AG10803 (cell line): ENCODE measurements at regions not wholly inside any gene's neighbourhood (a gene's known extent, or its start where the extent isn't known, plus 50 kb on each side); places are given as distances from the start of the nearest gene placed in this dataset.

Source experiments
- DNase-seq: peaks from one replicate; pipeline ENCODE4 v3.0.0; 2010; ENCODE audit warnings: low read depth
- H3K4me3 ChIP-seq: 2 replicates; pipeline ENCODE4 v1.5.1; 2011; ENCODE audit warnings: mild to moderate bottlenecking, low read length, control low read depth
- CTCF ChIP-seq: conservative IDR thresholded peaks from 2 replicates; pipeline ENCODE4 v1.5.1; 2011; ENCODE audit warnings: mild to moderate bottlenecking, low read length, control low read depth, inconsistent platforms

- H3K4me3 ChIP-seq, result no peak overlapping the region
- no peak for DNase-seq
- no peak for TF ChIP-seq CTCF
These were observed 170.0 kb downstream of the TTLL2 start for GRCh38 chr6:167494698-167495435.

DNA sequence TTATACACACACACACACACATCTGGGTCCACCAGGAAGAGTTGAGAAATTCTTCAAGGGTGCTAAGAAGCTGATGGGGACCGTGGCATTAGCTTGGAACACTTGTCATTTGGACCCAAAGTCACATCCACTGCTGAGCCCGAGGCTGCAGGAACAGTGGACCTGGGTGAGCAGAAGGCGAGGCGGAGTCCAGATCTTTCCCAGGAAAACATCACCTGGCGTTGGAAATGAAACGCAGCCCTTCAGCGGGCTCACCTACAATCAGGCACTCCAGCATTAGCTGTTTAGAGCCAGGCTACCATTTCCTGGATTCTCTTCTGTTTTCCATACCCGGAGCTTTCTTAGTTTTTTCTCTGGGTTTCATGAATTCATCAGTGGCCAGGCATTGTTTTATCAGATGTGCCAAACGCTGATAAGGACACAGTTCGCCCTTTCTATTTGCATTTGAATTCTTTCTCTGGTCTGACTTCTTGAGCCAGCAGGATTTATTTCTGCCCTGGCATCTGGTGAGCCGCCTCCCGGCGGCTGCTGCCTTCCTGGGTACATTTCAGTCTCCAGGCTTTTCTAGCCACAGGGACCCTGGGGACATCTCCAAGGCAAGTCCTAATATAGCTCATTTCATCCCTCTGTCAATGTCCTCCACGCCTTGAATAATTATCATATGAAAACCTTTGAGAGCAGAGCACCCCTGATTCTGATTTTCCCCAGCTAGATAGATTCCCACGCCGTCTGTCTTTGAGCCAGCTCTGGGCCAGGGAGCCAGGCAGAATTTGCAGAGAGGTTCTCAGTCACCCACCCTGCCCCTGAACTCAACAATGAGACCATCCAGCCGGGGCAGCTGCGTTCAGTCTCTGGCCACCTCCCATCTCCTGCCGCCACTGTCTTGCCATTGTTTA lies 170.9 kb downstream of the TTLL2 start:
- H3K4me3 ChIP-seq, result no peak overlapping the region
- TF ChIP-seq CTCF, result no peak
- DNase-seq, result no peak

- no peak overlapping the region for H3K4me3 ChIP-seq
- no peak for DNase-seq
- no peak for TF ChIP-seq CTCF
These were observed 171.8 kb downstream of the TTLL2 start for GRCh38 chr6:167496707-167497106.

DNA sequence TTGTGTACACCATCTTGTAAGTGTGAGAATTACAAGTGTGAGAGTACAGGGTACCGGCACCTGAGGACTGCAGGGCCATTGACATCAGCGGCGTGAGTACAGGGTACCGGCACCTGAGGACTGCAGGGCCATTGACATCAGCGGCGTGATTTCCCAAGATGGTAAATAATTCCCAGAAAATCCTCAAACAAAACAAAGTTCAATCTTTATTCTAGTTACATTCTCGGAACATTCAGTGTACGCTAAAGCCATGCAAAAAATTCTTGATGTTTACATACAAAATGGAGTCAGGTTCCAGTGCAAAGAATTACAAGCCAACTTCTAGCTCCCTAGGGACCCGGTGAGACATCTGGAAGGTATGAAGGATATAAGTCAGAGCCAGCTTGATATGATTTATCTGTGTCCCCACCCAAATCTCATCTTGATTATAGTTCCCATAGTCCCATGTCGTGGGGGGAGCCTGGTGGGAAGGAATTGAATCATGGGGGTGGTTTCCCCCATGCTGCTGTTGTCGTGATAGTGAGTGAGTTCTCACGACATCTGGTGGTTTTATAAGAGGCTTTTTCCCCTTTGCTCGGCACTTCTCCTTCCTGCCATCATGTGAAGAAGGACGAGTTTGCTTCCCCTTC lies 172.7 kb downstream of the TTLL2 start:
- no peak for DNase-seq
- H3K4me3 ChIP-seq, result no peak overlapping the region
- TF ChIP-seq CTCF, result no peak

DNA sequence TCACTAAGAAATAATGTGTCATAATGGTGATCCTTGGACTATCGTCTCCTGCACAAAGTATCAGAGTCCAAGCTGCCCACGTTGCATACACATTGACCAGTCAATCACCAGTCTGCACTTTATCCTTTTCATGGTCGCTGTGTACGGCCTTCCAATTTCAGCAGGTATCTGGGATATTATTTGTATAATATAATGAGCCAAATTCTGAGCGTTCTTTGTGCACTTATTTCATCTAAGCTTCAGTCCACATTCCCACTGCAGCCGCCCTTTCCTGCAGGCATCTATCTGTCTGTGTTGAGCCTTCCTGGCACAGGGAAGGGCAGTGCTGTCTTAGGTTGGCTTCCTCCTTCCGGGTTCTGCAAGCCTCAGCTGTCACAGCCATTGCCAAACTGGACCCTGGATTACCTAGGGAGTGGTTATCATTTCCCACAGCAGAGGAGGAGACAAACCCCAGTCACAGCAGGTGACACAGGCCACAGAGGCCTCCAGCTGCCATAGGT lies 174.3 kb downstream of the TTLL2 start:
- no peak for DNase-seq
- no peak overlapping the region for H3K4me3 ChIP-seq
- no peak for TF ChIP-seq CTCF

GRCh38 chr6:167500961-167501360 lies 176.1 kb downstream of the TTLL2 start:
- DNase-seq, result no peak
- no peak for TF ChIP-seq CTCF
- H3K4me3 ChIP-seq, result no peak overlapping the region
